Heart left ventricle (tissue), 16 donors: ENCODE measurements at regions not wholly inside any gene's neighbourhood (a gene's known extent, or its start where the extent isn't known, plus 50 kb on each side); places are given as distances from the start of the nearest gene placed in this dataset.

Source experiments
- ATAC-seq, 4 donors: fragments of 200-7000 bp; cut with Tn5 transposase; one replicate each; pipeline ENCODE4 v1.9.1; 2020 to 2022; ENCODE audit warnings: moderate library complexity in 4 of 4, mild to moderate bottlenecking in 3 of 4, moderate number of reproducible peaks in 1 of 4
- DNase-seq, 5 donors: peaks; one replicate each; pipeline ENCODE4 v3.0.0-alpha.2; 2020
- H3K27ac ChIP-seq, 12 donors: fragments of 200-600 bp; sonication (generic) in 4 of 12; one replicate each; pipeline versions ENCODE4 v1.5.0 to v1.8.0; 2016 to 2022; ENCODE audit warnings: mild to moderate bottlenecking in 2 of 12
- H3K27me3 ChIP-seq, 9 donors: fragments of 200-600 bp; sonication (generic) in 2 of 9; one replicate each; pipeline versions ENCODE4 v1.5.1 to v1.8.0; 2016 to 2022; ENCODE audit warnings: mild to moderate bottlenecking in 3 of 9
- H3K36me3 ChIP-seq, 9 donors: fragments of 200-600 bp; sonication (generic) in 2 of 9; one replicate each; pipeline versions ENCODE4 v1.5.0 to v1.8.0; 2018 to 2022; ENCODE audit warnings: mild to moderate bottlenecking in 2 of 9
- H3K4me1 ChIP-seq, 12 donors: fragments of 200-600 bp; sonication (generic) in 4 of 12; one replicate each; pipeline versions ENCODE4 v1.5.0 to v1.8.0; 2016 to 2022; ENCODE audit warnings: mild to moderate bottlenecking in 3 of 12
- H3K4me3 ChIP-seq, 12 donors: fragments of 200-600 bp; sonication (generic) in 4 of 12; one replicate each; pipeline versions ENCODE4 v1.5.0 to v1.8.0; 2017 to 2022; ENCODE audit warnings: mild to moderate bottlenecking in 9 of 12, moderate library complexity in 4 of 12
- H3K9me3 ChIP-seq, 12 donors: fragments of 200-600 bp; sonication (generic) in 4 of 12; one replicate each; pipeline versions ENCODE4 v1.5.0 to v1.8.0; 2016 to 2022; ENCODE audit warnings: mild to moderate bottlenecking in 1 of 12
- CTCF ChIP-seq, 12 donors: fragments of 200-600 bp; sonication (generic) in 4 of 12; IDR thresholded peaks; one replicate each; pipeline versions ENCODE4 v1.5.0 to v1.8.0; 2018 to 2022; ENCODE audit warnings: antibody characterized with exemption in 12 of 12, mild to moderate bottlenecking in 5 of 12
- POLR2A ChIP-seq, 2 donors: fragments of 450-650 bp; IDR thresholded peaks; one replicate each; pipeline ENCODE4 v1.6.1; 2017; ENCODE audit warnings: antibody characterized with exemption in 2 of 2, mild to moderate bottlenecking in 2 of 2, moderate library complexity in 2 of 2
- WGBS, 4 donors: extraction: QIAGEN DNeasy Blood & Tissue Kit in 2 of 4; methylation state at CpG; one replicate each; pipeline versions ENCODE4 v1.1.5 to v1.1.7; 2013 to 2018; 5-methylcytosine and 5-hydroxymethylcytosine counted together
- intact Hi-C, 10 donors: fragments of 100-400 bp; cut with DNase I; formaldehyde crosslinking; loops; one replicate each; pipeline versions ENCODE4 v1.11.1 to v1.14.2; 2022
- donor health status: ischemic (EF 13 %, LVEDD 7.1; RV severe dilation, severe dysfunction).
- donor health status: healthy with polysubstance abuse.
- donor health status: DM: no; HTN: yes; CAD: no.
- donor health status: DM: no; HTN: no; CAD: no.
- donor health status: ischemic (EF 25% LVEDD 6.9; RV normal size, moderate dysfunction).
- donor health status: ischemic (EF 25% LVEDD 5.7; RV mildly dilated, moderate dysfunction).
- donor health status: healthy.
- donor health status: DM: yes; HTN: yes; CAD: no.
- donor health status: ischemic (EF 35%, LVEDD 5.7; RV mildly dilated, moderate dysfunction).
- donor health status: nonischemic (EF 11% LVEDD 7.7; RV severe dilation, severe dysfunction).
- donor health status: DM: yes; HTN: yes; CAD: no.
- donor health status: PGD.
- donor health status: ischemic (EF 29% LVEDD 5.4; RV normal size, mild dysfunction).
- donor health status: nonischemic (EF 23%, LVEDD 6.1; RV moderate dilation, normal function).

DNA sequence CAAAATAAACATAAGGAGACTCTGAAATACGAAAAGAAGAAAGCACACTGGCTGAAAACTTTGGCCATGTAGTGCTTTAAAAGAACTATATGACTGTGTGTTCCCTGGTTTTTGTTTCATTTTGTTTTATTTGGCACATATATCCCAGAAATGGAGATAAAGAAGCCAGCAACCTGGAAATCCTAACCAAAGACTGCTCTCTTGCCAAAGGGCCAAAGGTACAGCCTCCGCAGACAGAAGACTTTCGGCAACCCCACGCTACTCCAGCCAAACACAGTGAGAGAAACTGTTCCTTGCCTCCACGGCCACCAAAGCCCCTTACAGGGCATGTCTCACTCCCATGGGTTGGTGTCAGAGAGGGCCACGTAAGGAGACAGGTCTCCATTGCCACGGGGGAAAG, 381.2 kb upstream of the NETO1 start:
- Histone ChIP-seq H3K4me1 (no peaks in the 10 kb centered on the region), H3K9me3 (no peaks in the 10 kb centered on the region), H3K4me3 (no peak overlapping the region), H3K36me3 (no peaks in the 10 kb centered on the region), H3K27ac (no peak overlapping the region), H3K27me3 (no peaks in the 10 kb centered on the region)
- intact Hi-C loops: no loop called here
- 78 to 86% (median 84%) methylated on average over 7 of the region's 7 CpGs for WGBS, 4 donors
- ATAC-seq (no peak), DNase-seq (no peak)
- TF ChIP-seq CTCF (IDR thresholded peaks at IDR 0.05) (no peak), POLR2A (IDR thresholded peaks at IDR 0.05) (no peak)

DNA sequence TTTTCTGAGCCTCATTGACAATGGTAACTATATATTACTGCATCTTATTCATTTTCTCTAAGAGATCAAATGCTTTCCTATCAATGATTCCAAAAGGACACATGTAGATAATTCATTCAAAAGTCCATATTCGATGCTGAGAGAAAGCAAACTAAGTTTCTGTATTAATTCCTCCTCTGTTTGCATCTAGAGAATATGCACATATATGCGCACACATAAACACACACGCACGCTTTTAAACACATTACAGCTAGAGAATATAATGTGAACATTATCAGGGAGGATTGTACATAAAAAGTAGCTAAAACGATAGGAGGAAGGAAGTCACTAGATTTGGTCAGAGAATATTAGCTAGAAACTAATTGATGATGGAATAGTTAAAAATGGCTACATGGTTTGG, 379.0 kb upstream of the NETO1 start:
- intact Hi-C loops: no loop called here
- 86 to 89% (median 87%) methylated on average over 5 of the region's 5 CpGs for WGBS, 4 donors
- Histone ChIP-seq H3K36me3 (no peaks in the 10 kb centered on the region), H3K9me3 (no peaks in the 10 kb centered on the region), H3K4me1 (no peaks in the 10 kb centered on the region), H3K27me3 (no peaks in the 10 kb centered on the region), H3K27ac (no peak overlapping the region), H3K4me3 (no peak overlapping the region)
- TF ChIP-seq CTCF (IDR thresholded peaks at IDR 0.05): no peak
- TF ChIP-seq POLR2A (IDR thresholded peaks at IDR 0.05): no peak
- DNase-seq (no peak), ATAC-seq (no peak)

DNA sequence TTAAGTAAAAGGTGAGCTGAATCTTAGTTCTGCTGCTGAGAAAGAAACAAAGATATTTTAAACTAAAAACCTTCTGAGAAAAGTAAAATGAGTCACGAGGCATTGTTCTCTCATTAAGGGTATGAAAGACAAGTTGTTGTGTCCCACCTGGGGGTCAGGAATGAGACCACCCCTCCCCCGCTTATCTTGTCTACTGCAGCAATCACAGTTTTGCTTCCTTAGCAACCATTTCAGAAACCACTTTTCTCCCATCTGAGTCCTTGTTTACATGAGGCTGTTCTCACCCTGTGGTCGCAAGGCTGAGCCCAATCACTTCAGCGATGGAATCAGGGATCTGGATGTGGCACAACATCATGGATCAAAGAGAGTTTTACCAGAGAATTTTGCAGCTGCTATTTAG, 377.6 kb upstream of the NETO1 start:
- H3K27me3 ChIP-seq: no peaks in the 10 kb centered on the region
- H3K36me3 ChIP-seq: no peaks in the 10 kb centered on the region
- H3K4me1 ChIP-seq: no peaks in the 10 kb centered on the region
- TF ChIP-seq POLR2A (IDR thresholded peaks at IDR 0.05) (no peak), CTCF (IDR thresholded peaks at IDR 0.05) (no peak)
- DNase-seq: no peak
- H3K27ac ChIP-seq: no peak overlapping the region
- no peaks in the 10 kb centered on the region for H3K9me3 ChIP-seq
- no peak overlapping the region for H3K4me3 ChIP-seq
- intact Hi-C loops: no loop called here
- 61 to 69% (median 64%) methylated on average over 4 of the region's 4 CpGs for WGBS, 4 donors
- no peak for ATAC-seq

DNA sequence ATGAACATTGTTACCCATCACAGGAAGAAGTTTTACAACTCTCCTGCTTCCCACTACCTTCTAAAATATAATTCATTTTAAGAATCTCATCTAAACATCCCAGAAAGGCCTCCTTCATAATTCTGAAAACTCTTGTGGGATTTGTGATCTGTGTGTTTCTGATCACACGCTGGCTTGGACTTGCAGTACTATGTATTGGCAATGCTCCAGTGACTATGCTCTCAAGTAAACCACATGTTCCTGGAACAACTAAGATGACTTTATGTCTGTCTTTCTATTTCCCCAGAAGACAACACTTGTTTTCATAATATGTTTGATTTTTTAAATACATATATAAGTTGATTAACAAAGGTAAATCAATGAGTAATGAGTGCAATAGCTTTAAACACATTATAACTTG, 376.6 kb upstream of the NETO1 start:
- H3K4me1 ChIP-seq: no peaks in the 10 kb centered on the region
- intact Hi-C loops: no loop called here

More for the DNA sequence above, 376.6 kb upstream of the NETO1 start:
- H3K9me3 ChIP-seq: no peaks in the 10 kb centered on the region
- H3K27me3 ChIP-seq: no peaks in the 10 kb centered on the region
- 30 to 35% (median 33%) methylated on average over 1 of the region's 1 CpG for WGBS, 4 donors
- H3K36me3 ChIP-seq: no peaks in the 10 kb centered on the region
- no peak overlapping the region for H3K27ac ChIP-seq
- TF ChIP-seq CTCF (IDR thresholded peaks at IDR 0.05): no peak
- ATAC-seq: no peak
- no peak for DNase-seq
- no peak overlapping the region for H3K4me3 ChIP-seq
